A549 (cell line): ENCODE measurements at regions not wholly inside any gene's neighbourhood (a gene's known extent, or its start where the extent isn't known, plus 50 kb on each side); places are given as distances from the start of the nearest gene placed in this dataset.

Experiments
- CBX2 ChIP-seq: fragments of 200-600 bp; sonication (generic); IDR thresholded peaks from 2 replicates; pipeline ENCODE4 v1.6.1; 2016; ENCODE audit warnings: low read depth, mild to moderate bottlenecking, borderline replicate concordance
- CBX8 ChIP-seq: fragments of 200-600 bp; sonication (generic); IDR thresholded peaks from 2 replicates; pipeline ENCODE4 v1.6.1; 2016
- CEBPB ChIP-seq, 2 experiments: fragments of >200 bp in 1 of 2; sonication (Bioruptor Twin) in 1 of 2; formaldehyde crosslinking in 1 of 2; IDR thresholded peaks; 2 replicates each; pipeline ENCODE4 v1.6.1; 2012 to 2016
- EP300 ChIP-seq, 2 experiments: fragments of >200 bp; sonication (Bioruptor Twin); formaldehyde crosslinking; IDR thresholded peaks; 2 replicates in 1 of 2; 3 replicates in 1 of 2; pipeline ENCODE4 v1.6.1; 2016 to 2017
- FOSB ChIP-seq: fragments of 250-450 bp; sonication (Bioruptor Pico); IDR thresholded peaks from 2 replicates; pipeline ENCODE4 v1.5.0; 2020; ENCODE audit warnings: mild to moderate bottlenecking, moderate library complexity
- NFE2L2 ChIP-seq: fragments of 150-350 bp; conservative IDR thresholded peaks from 2 replicates; pipeline ENCODE4 v1.6.1; 2014; ENCODE audit warnings: low read length
- POLR2A ChIP-seq: IDR thresholded peaks from 2 replicates; pipeline ENCODE4 v1.6.1; 2012; ENCODE audit warnings: mild to moderate bottlenecking, low read length
- RAD21 ChIP-seq, 2 experiments: fragments of >200 bp in 1 of 2; sonication (Bioruptor Twin) in 1 of 2; formaldehyde crosslinking in 1 of 2; IDR thresholded peaks in 1 of 2; conservative IDR thresholded peaks in 1 of 2; 2 replicates in 1 of 2; 3 replicates in 1 of 2; pipeline ENCODE4 v1.6.1; 2012 to 2018; ENCODE audit warnings: inconsistent platforms in 1 of 2
- TP53 ChIP-seq: fragments of 250-450 bp; sonication (Bioruptor Pico); IDR thresholded peaks from 2 replicates; pipeline ENCODE4 v1.5.0; 2021; ENCODE audit warnings: mild to moderate bottlenecking, moderate library complexity
- TF ChIP-seq, protein P1 (sequence below): fragments of >200 bp; sonication (Bioruptor Twin); formaldehyde crosslinking; IDR thresholded peaks from 3 replicates; pipeline ENCODE4 v1.5.1; 2016
- TF ChIP-seq, protein P2 (sequence below): fragments of 200-600 bp; sonication (generic); IDR thresholded peaks from 2 replicates; pipeline ENCODE4 v1.6.1; 2016; ENCODE audit warnings: antibody characterized with exemption, mild to moderate bottlenecking, moderate library complexity
- TF ChIP-seq, protein P3 (sequence below): fragments of 150-350 bp; IDR thresholded peaks from 2 replicates; pipeline ENCODE4 v1.6.1; 2014; ENCODE audit warnings: low read depth, mild to moderate bottlenecking, low read length
- TF ChIP-seq, protein P4 (sequence below): IDR thresholded peaks from 2 replicates; pipeline ENCODE4 v1.6.1; 2012

DNA sequence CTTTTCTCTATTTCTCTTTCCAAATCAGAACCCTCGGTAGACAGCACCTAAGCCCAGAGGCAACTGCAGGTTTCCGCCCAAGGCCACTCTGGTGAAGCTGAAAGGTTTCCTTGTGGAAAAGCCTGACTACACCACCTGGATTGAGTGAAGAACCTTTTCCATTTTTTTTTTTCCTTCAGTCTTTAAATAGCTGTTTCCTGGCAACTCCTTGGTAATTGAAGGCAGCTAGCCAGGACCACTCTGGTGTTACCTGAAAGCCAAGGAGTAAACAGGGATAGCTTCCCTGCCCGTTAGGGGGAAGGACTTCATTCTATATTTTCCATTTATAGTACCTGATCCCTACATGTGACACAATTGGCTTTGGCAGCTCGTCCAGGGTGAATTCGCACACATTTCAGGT lies 1238.4 kb downstream of the GRIK2 start:
- TF ChIP-seq CBX8 (no peak), POLR2A (no peak), TP53 (CRISPR knock-in tag) (no peak), FOSB (CRISPR knock-in tag) (no peak), NFE2L2 (no peak), CBX2 (no peak), CEBPB (IDR thresholded peaks at IDR 0.05) (no peak), RAD21 (conservative IDR thresholded peaks at IDR 0.05 in 1 of 2, IDR thresholded peaks at IDR 0.05 in 1 of 2) (no peak), EP300 (IDR thresholded peaks at IDR 0.05) (no peak)
- TF ChIP-seq, protein P1, sequence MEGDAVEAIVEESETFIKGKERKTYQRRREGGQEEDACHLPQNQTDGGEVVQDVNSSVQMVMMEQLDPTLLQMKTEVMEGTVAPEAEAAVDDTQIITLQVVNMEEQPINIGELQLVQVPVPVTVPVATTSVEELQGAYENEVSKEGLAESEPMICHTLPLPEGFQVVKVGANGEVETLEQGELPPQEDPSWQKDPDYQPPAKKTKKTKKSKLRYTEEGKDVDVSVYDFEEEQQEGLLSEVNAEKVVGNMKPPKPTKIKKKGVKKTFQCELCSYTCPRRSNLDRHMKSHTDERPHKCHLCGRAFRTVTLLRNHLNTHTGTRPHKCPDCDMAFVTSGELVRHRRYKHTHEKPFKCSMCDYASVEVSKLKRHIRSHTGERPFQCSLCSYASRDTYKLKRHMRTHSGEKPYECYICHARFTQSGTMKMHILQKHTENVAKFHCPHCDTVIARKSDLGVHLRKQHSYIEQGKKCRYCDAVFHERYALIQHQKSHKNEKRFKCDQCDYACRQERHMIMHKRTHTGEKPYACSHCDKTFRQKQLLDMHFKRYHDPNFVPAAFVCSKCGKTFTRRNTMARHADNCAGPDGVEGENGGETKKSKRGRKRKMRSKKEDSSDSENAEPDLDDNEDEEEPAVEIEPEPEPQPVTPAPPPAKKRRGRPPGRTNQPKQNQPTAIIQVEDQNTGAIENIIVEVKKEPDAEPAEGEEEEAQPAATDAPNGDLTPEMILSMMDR, result no peak
- TF ChIP-seq, protein P2, sequence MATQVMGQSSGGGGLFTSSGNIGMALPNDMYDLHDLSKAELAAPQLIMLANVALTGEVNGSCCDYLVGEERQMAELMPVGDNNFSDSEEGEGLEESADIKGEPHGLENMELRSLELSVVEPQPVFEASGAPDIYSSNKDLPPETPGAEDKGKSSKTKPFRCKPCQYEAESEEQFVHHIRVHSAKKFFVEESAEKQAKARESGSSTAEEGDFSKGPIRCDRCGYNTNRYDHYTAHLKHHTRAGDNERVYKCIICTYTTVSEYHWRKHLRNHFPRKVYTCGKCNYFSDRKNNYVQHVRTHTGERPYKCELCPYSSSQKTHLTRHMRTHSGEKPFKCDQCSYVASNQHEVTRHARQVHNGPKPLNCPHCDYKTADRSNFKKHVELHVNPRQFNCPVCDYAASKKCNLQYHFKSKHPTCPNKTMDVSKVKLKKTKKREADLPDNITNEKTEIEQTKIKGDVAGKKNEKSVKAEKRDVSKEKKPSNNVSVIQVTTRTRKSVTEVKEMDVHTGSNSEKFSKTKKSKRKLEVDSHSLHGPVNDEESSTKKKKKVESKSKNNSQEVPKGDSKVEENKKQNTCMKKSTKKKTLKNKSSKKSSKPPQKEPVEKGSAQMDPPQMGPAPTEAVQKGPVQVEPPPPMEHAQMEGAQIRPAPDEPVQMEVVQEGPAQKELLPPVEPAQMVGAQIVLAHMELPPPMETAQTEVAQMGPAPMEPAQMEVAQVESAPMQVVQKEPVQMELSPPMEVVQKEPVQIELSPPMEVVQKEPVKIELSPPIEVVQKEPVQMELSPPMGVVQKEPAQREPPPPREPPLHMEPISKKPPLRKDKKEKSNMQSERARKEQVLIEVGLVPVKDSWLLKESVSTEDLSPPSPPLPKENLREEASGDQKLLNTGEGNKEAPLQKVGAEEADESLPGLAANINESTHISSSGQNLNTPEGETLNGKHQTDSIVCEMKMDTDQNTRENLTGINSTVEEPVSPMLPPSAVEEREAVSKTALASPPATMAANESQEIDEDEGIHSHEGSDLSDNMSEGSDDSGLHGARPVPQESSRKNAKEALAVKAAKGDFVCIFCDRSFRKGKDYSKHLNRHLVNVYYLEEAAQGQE, result no peak
- TF ChIP-seq, protein P3, sequence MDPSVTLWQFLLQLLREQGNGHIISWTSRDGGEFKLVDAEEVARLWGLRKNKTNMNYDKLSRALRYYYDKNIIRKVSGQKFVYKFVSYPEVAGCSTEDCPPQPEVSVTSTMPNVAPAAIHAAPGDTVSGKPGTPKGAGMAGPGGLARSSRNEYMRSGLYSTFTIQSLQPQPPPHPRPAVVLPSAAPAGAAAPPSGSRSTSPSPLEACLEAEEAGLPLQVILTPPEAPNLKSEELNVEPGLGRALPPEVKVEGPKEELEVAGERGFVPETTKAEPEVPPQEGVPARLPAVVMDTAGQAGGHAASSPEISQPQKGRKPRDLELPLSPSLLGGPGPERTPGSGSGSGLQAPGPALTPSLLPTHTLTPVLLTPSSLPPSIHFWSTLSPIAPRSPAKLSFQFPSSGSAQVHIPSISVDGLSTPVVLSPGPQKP, result no peak
- TF ChIP-seq, protein P4, sequence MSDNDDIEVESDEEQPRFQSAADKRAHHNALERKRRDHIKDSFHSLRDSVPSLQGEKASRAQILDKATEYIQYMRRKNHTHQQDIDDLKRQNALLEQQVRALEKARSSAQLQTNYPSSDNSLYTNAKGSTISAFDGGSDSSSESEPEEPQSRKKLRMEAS, result no peak
